ENCODE measurements at regions not wholly inside any gene's neighbourhood (a gene's known extent, or its start where the extent isn't known, plus 50 kb on each side); places are given as distances from the start of the nearest gene placed in this dataset.

DNA sequence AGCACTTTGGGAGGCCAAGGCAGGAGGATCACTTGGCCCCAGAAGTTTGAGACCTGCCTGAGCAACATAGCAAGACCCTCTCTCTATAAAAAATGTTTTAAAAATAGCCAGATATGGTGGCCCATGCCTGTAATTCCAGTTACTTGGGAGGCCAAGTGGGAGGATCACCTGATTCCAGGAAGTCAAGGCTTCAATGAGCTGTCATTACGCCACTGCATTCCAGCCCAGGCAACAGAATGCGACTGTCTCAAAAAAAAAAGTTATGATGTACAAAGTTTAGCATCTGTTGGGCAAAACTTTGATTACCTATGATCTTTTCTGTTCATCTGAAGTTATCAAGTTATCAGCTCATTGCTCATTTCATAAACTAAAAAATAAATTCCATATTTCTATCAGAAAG lies 504.1 kb upstream of the PKDCC start:
- DNase-seq (ENCODE audit: low read depth in 1 of 2, low spot score in 1 of 2): no peak

DNA sequence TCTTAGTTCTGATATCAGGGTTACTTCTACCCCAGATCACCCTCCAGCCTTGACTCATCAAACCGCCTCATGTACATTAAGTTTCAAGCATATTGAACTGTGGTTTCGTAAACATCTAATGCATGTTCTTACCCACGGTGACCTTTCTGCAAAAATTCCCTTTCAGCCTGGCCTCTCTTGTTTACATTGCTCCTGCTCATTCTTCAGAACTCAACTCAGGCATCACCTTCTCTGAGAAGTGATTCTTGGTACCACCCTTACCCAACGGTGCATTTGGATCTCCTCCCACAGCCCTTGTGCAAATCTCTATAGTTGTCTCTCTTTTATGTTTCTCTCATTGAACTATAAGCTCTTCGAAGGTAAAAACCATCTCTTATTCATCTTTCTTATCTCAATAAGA lies 503.1 kb upstream of the PKDCC start:
- DNase-seq (ENCODE audit: low read depth in 1 of 2, low spot score in 1 of 2): no peak

DNA sequence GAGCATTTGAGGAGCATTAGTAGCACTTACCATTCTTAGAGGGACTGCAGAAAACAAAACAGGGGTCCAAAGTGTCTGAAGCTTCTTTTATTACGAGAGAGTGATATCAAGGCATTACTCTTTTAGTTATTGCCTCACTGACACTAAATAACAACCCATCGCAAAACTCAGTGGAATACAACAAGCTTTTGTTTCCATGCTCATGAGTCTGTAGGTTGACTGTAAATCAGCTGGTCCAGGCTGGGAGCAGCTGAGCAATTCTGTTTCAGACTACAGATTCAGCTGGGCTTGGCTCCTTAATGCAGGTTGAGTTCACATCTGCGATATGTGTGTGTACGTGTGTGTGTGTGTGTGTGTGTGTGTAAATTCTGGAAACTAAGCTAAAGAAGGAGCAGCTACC lies 501.8 kb upstream of the PKDCC start:
- no peak for DNase-seq (ENCODE audit: low read depth in 1 of 2, low spot score in 1 of 2)

DNA sequence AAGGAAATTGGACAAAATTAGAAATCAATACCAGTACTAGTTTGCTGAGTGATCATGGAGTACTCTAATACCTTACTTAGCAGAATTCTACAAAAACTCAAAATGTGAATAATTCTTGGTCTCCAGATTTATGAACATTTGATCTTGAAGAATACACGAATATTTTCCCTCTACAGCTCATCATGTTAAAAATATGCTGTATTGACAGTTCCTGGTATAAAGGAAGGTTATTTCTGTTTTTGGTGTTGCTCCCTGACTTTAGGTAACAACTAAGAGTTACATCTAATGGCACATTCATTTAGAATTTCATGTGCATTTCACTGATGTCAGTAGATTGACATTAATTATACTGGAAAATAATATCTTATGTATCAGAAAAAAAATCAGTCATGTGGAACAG lies 479.2 kb upstream of the PKDCC start:
- no peak for DNase-seq (ENCODE audit: low read depth in 1 of 2, low spot score in 1 of 2)

DNA sequence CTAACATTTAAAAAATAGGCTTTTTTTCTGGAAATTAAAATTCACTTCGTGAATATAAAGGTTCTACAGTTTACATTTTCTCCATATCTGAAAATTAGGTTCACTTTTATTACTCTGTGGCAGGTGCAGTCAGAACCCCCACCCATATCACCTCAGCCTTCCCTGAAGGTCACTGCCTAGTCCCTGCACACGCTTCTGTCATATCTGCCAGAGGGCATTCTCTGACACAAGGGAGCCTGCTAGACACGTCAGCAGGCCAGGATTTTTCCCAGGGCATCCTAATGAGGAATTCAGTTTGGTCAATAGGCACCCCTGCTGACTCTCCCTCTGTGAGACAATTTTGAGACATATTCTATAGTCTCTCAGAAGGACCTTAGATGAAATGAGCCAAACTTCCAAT lies 475.7 kb upstream of the PKDCC start:
- no peak for DNase-seq (ENCODE audit: low read depth in 1 of 2, low spot score in 1 of 2)

DNA sequence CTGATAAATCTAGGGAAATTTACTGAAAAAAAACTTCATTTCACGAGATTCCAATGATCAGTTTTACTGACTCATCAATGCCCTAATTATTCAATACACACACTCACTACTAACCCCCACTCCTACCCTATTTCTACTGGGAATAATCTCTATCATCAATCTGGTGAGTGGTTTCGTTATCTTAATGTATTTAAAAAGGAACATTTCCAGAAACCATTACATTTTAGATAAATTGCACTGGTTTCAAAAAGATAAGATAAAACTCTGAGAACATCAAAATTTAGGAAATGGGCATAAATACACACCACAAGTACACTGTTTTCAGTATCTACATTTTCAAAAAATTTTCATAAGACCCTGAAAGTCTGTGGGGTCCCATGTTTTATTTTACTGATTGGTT lies 471.4 kb upstream of the PKDCC start:
- no peak for DNase-seq (ENCODE audit: low read depth in 1 of 2, low spot score in 1 of 2)

DNA sequence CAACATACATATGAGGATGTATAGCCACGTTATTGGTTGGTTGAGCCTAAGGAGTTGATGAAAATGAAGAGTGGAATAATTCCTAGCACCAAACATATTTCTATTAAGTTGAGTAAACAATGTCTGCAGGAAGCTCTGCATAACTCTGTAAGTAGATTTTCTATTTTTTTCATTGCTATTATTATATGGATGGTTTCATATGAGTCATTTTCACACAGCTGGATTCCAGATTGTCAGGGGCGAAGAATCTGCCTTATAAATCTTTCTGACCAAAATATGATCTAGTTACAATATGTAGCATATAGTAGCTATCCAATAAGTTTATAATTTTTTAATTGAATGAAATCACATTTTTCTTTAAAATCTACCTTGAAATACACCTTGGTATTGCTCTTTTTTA lies 468.0 kb upstream of the PKDCC start:
- DNase-seq (ENCODE audit: low read depth in 1 of 2, low spot score in 1 of 2): no peak

DNA sequence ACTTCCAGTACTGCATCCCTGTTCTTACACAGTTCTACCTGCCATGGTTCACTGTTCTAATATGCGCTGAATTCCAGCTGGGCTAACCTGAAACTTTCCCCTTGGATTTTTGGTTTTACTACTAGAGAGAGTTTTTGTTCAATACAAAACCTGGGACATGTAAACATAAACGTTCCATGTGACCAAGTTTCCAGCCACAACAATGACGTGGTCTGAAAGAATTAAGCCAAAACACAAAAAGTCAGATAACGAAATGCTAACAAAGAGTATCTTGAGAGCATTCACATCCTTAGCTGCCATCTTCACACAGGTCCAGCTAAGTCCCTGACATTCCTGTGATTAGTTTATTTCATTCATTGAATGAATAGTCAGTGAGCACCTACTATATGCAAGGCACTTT lies 467.0 kb upstream of the PKDCC start:
- DNase-seq (ENCODE audit: low read depth in 1 of 2, low spot score in 1 of 2): no peak

DNA sequence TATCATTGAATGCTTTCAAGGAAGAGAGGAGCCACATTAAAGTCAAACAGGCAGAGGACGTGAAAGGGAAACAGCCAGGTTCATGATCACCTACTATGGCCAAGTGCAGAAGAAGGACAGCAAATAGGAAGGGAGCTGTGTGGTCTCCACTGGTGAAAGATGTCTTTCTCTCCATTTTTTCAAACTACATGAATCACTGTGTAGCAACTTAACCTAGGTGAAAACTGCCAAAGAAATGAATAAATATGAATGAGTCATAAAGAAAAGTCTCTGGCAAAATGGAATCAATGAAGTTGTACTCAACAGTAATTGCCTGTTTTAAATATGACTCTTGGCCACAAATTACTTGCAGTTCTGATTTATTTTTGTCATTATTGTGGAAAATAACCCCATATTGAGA lies 452.6 kb upstream of the PKDCC start:
- DNase-seq (ENCODE audit: low read depth in 1 of 2, low spot score in 1 of 2): no peak

DNA sequence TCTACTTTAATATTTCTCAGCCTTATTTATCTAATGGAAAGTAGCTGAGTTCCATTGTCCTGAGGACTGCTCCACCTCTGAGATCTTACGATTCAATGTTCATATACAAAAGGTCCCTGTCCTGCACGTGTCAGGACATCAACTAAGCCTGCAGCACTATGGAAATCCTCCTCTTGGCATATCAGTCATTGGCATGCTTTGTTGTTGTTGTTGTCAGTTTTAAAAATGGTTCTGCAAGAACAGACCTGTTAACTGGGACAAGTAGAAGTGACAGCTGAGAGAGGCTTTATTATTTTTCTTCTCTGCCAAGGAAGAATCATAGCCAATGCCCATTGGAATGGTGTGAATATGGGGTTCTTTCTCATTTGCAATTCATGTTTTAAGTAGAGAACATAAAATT lies 450.1 kb upstream of the PKDCC start:
- no peak for DNase-seq (ENCODE audit: low read depth in 1 of 2, low spot score in 1 of 2)

DNA sequence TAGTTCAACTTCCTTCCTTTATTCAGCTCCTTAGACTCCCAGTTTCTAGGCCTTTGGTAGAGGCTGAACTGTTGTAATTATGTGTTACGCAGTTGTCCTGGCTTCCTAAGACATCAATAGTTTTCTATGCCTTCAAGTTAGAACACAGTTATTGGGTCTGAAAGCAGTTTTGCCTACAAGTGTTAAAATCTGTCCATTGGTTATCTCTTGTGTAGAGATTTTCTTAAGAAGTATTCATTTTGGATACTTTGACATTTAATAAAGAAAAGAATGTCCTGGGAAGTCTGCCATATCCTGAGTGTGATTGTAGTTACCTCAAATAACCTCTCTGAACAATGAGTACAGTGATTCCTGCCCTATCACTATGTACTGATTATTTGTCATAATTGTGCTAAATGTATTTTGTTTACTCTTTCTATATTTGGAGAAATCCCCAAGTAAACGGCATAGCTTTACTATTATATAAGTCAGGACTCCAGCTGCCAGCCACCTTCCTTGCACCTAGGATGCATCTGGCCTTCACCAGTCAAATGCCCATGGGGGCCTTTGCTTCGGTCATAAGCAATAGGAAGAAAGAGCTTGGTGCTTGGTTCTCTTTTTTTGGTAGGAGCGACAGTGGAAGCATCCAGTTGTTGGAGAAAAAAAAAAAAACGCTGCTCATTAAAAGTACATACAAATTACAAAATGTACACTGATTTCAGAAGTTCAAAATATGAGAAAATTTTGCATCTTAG lies 449.5 kb upstream of the PKDCC start:
- DNase-seq (ENCODE audit: low read depth in 1 of 2, low spot score in 1 of 2): no peak

DNA sequence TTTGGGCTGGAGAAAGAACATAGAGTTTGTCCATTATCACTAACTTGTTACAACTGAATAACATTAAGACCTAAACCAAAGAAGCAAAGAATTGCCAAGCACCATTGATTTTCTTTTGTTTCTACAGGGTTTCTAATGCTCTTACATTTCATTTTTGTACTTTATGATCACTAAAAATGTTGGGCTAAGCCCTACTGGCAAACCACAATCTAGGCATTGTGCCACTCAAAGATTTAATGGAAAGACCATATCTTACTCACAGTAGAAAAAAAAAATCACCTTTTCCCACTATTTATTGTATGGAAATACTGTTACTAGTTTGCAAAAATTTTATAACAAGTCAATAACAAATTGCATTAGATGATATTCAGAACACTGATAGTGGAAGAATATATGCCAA lies 447.4 kb upstream of the PKDCC start:
- DNase-seq (ENCODE audit: low read depth in 1 of 2, low spot score in 1 of 2): no peak

DNA sequence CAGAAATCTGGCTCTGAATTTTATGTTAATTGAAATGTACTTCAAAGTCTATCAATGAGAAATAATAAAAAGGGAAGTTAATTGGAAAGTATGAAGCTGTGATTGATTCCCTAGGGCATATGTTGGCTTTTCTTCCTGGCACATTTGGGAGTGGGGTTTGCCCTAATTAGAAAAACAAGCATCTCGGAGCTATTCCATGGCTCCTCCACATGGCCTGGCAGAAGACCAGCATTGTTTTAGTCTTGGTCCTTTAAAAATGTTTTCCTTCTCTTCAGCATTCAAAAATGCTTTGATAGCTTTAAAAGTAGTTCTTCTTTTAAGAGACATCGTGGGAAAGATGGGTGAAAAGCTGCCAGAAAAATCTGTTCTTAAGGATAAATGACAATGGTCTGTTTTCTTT lies 445.5 kb upstream of the PKDCC start:
- no peak for DNase-seq (ENCODE audit: low read depth in 1 of 2, low spot score in 1 of 2)

DNA sequence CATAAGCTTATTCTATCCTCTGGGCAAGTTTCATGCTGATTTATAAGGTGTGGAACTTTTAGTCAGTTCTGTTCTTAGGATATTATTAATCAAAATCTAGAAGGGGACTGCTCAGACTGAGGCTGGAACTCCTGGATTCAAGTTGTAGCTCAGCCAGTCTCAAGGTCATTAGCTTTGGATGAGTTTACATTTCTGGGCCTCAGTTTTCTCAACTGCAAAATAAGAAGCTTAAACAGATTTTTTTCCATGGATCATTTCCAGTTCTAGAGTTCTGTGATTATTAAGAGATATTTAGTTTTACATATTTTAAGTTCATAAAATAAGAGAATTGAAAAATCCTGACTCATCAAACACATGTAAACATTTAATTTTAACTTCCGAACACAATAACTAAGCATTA lies 442.5 kb upstream of the PKDCC start:
- DNase-seq (ENCODE audit: low read depth in 1 of 2, low spot score in 1 of 2): no peak

DNA sequence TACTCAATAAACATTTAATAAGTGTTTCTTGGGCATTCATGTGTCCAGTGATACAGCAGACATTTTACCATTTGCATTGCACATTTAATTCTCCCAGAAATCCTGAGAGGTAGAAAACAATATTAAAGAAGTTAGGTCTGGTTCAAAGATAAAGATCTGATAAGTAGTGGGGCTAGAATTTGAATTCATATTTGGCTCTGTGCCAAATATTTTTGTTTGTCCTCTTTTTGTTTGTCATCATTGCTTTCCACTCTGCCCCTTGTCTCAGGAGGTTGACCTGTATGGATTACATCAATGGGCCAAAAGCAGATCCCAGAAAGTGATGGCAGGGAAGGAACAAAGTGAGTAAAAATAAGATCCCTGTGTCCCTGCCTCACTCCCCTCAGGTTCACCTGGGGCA lies 441.9 kb upstream of the PKDCC start:
- no peak for DNase-seq (ENCODE audit: low read depth in 1 of 2, low spot score in 1 of 2)

DNA sequence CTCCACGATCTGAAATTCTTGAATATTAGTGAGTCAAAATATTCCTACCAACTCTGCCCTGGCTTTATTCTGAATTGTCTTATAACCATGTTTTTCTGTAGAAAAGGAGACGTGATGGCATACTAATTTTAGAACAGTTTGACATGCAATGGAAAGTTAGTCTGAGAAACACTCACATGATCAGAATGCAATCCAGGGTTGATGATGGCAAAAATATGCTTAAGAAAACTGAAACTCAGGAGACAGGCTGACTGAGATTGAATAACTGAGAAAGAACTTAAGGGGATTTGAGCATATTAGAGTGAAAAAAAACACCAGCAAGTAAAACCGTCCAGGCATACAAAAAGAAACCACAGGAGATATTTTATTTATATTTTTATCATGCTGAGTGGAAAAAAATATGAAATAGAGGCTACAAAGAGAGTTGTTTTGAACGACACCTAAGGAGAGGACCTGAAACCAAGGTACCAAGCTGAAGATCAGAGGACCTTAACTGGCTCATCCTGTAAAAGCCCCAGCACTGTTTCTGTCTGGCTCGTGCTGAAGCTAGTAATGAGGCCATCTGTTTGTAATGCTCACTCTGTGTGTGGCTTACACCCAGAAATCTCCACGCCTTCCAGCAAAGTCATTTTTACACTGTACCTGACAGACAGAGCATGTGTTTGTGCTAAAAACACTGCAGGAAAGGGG lies 437.2 kb upstream of the PKDCC start:
- DNase-seq (ENCODE audit: low read depth in 1 of 2, low spot score in 1 of 2): no peak

DNA sequence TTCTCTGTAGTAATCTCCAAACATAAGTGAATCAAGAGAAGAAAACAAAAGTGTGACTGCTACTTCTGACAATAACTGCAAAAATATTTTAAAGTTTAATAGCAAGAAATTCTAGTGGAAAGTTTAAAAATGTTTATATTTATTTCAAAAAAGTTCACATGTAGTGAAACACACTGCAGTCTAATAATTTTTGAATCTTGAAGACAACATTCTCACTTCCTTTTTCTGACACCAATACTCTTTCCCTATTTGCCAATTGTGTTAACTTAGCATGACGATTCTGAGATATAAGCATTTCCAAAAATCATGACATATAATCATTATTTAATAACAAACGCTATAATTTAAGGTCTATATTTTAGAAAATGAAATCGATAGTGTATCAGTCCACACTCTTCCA lies 429.1 kb upstream of the PKDCC start:
- no peak for DNase-seq (ENCODE audit: low read depth in 1 of 2, low spot score in 1 of 2)

DNA sequence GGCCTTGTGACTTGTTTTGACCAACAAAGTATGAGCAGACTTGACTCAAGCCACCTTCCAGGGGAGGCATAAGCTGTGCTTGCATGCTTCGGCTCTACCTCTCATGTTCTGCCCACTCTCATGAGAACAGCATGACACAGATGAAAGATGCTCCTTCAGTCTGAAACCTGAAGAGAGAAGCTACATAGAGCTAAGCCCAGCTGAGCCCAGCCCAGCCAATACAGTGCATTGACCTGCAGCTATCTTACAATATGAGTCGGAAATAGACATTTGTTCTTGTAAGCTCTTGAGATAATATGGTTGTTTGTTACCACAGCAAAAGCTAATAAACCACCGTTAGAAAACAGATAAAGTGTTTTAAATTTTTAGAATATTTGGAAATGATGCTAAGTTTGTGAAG lies 426.7 kb upstream of the PKDCC start:
- no peak for DNase-seq (ENCODE audit: low read depth in 1 of 2, low spot score in 1 of 2)

DNA sequence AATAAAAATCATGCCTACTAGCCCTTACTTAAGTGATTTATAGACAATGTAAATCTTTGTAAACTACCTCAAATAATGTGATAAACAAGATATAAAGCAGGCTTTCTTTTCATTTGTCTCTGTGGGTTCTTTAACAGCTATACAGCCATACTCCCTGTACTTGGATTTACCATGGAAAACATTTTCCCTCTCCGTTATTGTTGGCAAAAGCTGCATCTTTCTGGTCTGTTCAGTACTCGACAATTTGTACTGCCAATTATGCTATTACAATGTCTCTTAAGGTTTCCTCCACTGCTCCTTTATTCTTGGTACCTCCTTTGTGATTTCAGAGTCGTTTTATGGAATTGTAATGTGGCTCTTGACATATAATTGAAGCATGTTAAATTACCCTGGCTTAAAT lies 426.3 kb upstream of the PKDCC start:
- no peak for DNase-seq (ENCODE audit: low read depth in 1 of 2, low spot score in 1 of 2)

DNA sequence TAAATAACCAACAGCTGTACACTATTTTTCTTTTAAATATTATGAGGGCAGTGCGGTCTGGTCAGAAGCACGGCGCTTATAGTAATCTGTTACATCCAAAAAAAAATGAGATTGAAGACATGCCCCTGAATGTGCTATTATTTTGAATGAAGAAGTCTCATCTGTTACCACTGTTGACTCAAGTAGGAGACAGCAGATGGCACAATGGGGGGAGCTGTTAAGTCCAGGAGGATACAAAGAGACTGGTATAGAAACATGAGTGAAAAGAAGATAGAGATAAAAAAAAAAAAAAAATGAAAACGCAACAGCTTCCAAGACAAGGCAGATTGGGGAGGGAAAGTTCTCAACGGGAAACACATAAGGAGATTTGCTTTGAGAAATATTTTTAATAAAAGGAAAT lies 425.5 kb upstream of the PKDCC start:
- DNase-seq (ENCODE audit: low read depth in 1 of 2, low spot score in 1 of 2): no peak

DNA sequence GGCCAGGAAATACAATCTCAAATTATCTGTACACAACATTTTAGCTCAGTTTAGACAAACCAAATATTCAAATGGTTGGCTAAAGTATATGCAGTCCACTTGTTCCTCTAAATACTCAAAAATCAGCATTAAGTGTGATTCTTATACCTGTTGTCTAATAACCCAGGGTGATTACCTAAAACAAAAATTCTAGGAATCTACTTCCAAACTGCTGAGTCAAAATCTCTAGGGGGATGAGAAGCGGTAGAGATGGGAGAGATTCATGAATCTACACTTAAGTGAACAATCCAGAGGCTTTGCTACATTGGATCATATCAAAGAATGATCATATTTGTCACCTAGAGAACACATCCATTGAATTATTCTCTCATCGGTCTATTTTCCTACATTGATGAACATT lies 420.9 kb upstream of the PKDCC start:
- DNase-seq (ENCODE audit: low read depth in 1 of 2, low spot score in 1 of 2): no peak

DNA sequence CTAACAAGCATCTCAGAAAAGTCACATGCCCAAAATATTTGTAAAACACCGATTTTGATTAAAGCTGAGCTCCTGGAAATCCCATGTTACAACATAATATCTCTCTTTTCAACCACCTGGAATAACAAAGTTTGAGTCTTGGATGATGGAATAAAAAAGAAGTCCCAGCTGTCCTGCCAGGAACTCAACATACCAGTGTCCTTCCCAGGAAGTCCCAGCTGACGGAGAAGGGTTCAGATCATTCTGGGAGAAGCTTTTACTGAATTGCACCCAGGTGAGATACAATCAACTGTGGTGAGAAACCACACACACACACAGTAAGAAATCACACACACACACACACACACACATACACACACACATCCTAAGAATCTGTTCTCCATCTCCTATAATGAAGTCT lies 413.1 kb upstream of the PKDCC start:
- DNase-seq (ENCODE audit: low read depth in 1 of 2, low spot score in 1 of 2): no peak

DNA sequence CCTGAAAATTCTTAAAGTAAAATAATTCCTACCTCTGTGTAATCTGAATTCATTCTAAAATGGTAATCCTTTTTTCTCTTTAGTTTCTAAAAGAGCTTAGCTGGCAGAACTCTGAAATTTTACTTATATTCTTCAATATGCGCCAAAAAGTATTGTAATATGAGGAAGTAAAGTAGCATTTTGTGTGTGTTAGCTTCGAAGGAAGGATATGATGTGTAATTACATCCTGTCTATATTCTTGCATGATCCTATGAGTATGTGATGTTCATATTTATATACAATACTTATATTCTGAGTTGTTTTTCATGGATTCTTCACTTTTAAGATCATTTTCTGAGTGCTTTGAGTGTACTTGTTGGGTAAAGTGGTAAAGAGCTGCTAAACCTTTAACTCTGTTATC lies 402.9 kb upstream of the PKDCC start:
- no peak for DNase-seq (ENCODE audit: low read depth in 1 of 2, low spot score in 1 of 2)
